GM12878 (cell line): ENCODE measurements at regions not wholly inside any gene's neighbourhood (a gene's known extent, or its start where the extent isn't known, plus 50 kb on each side); places are given as distances from the start of the nearest gene placed in this dataset.

Source experiments
- ATAC-seq: fragments of 200-7000 bp; cut with Tn5 transposase; 3 replicates; pipeline ENCODE4 v1.9.1; 2020; ENCODE audit warnings: mild to moderate bottlenecking, moderate library complexity
- BruUV-seq: library from RNA; stranded (reverse); fragments of 400-500 nt; replicated peaks from 2 replicates; lab custom pipeline; 2021; lab: Mats Ljungman, UMichigan
- CTCF ChIA-PET: fragments of 300-600 bp; sonication (Branson Sonifier 250); formaldehyde crosslinking; extraction: SDS; loops from one replicate; lab custom pipeline; 2021; ENCODE audit warnings: inconsistent platforms; lab: Yijun Ruan, JAX
- POLR2A ChIA-PET: fragments of 350-600 bp; formaldehyde crosslinking; extraction: SDS; loops from one replicate; lab custom pipeline; 2021; ENCODE audit warnings: inconsistent platforms; lab: Charles Lee
- RAD21 ChIA-PET: fragments of 300-600 bp; sonication (Branson Sonifier 250); formaldehyde crosslinking; loops from one replicate; lab custom pipeline; 2023; ENCODE audit warnings: antibody characterized with exemption; ENCODE audit not compliant: unreplicated experiment; lab: Charles Lee
- SMC1A ChIA-PET: fragments of 300-600 bp; sonication (Branson Sonifier 250); formaldehyde crosslinking; loops from one replicate; lab custom pipeline; 2023; ENCODE audit not compliant: unreplicated experiment, uncharacterized antibody; lab: Charles Lee
- DNase-seq: peaks from one replicate; pipeline ENCODE4 v3.0.0-alpha.2; 2011; ENCODE audit warnings: low read depth, low spot score
- FAIRE-seq: peaks from 3 replicates; lab custom pipeline; 2011; peaks lifted over from hg19 to GRCh38; lab: Jason Lieb, UNC
- H2AFZ ChIP-seq: 2 replicates; pipeline ENCODE4 v1.6.0; 2011; ENCODE audit warnings: low read depth, low read length, control low read depth; ENCODE audit not compliant: control insufficient read depth
- H3K27ac ChIP-seq: 2 replicates; pipeline ENCODE4 v1.5.1; 2011; ENCODE audit warnings: control low read depth; ENCODE audit not compliant: control insufficient read depth, insufficient read depth
- H3K27me3 ChIP-seq, 2 experiments: replicated peaks in 1 of 2; 2 replicates each; pipeline versions ENCODE4 v1.6.0 to v1.6.1; 2011; ENCODE audit warnings: low read length in 1 of 2; ENCODE audit not compliant: control insufficient read depth in 2 of 2, insufficient read depth in 2 of 2
- H3K36me3 ChIP-seq, 2 experiments: 2 replicates each; pipeline ENCODE4 v1.5.1; 2011; ENCODE audit warnings: low read length in 1 of 2; ENCODE audit not compliant: control insufficient read depth in 2 of 2, insufficient read depth in 2 of 2
- H3K4me1 ChIP-seq: 2 replicates; pipeline ENCODE4 v1.6.1; 2011; ENCODE audit warnings: mild to moderate bottlenecking, low read length, moderate library complexity, mixed read lengths; ENCODE audit not compliant: control insufficient read depth, insufficient read depth
- H3K4me2 ChIP-seq: 2 replicates; pipeline ENCODE4 v1.6.0; 2011; ENCODE audit warnings: control low read depth; ENCODE audit not compliant: control insufficient read depth, insufficient read depth
- H3K4me3 ChIP-seq: fragments of 200-600 bp; sonication (generic); 2 replicates; pipeline ENCODE4 v1.5.1; 2016
- H3K79me2 ChIP-seq: 2 replicates; pipeline ENCODE4 v1.6.0; 2011; ENCODE audit warnings: low read length; ENCODE audit not compliant: control insufficient read depth, insufficient read depth
- H3K9ac ChIP-seq: 2 replicates; pipeline ENCODE4 v1.8.0; 2011; ENCODE audit warnings: low read length, control low read depth, mixed read lengths; ENCODE audit not compliant: control insufficient read depth, insufficient read depth
- H3K9me3 ChIP-seq: replicated peaks from 3 replicates; pipeline ENCODE4 v1.5.1; 2011; ENCODE audit warnings: mild to moderate bottlenecking, low read length; ENCODE audit not compliant: control insufficient read depth, insufficient read depth
- H4K20me1 ChIP-seq: 2 replicates; pipeline ENCODE4 v1.6.0; 2011; ENCODE audit not compliant: control insufficient read depth, insufficient read depth
- ASH2L ChIP-seq: fragments of 300-600, 200-600 bp; sonication (generic); IDR thresholded peaks from 2 replicates; pipeline ENCODE4 v1.6.1; 2017; ENCODE audit warnings: low read depth, mild to moderate bottlenecking, borderline replicate concordance
- BCLAF1 ChIP-seq: fragments of 450-650 bp; IDR thresholded peaks from 2 replicates; pipeline ENCODE4 v1.6.1; 2017; ENCODE audit warnings: antibody characterized with exemption, mild to moderate bottlenecking, moderate library complexity
- CREM ChIP-seq: IDR thresholded peaks from 2 replicates; pipeline ENCODE4 v1.6.1; 2014; ENCODE audit warnings: antibody characterized with exemption, low read depth
- EP300 ChIP-seq, 2 experiments: fragments of 150-350 bp in 1 of 2; IDR thresholded peaks; 2 replicates each; pipeline ENCODE4 v1.6.1; 2011 to 2012; ENCODE audit warnings: low read depth in 2 of 2, low read length in 2 of 2, borderline replicate concordance in 1 of 2, improper control_type of control experiment in 1 of 2, inconsistent platforms in 1 of 2; ENCODE audit not compliant: control insufficient read depth in 1 of 2
- KAT2A ChIP-seq: conservative IDR thresholded peaks from 2 replicates; pipeline ENCODE4 v1.6.1; 2011; ENCODE audit warnings: low read depth, low read length; ENCODE audit not compliant: control insufficient read depth
- MAX ChIP-seq: IDR thresholded peaks from 2 replicates; pipeline ENCODE4 v1.6.1; 2012; ENCODE audit warnings: low read depth, low read length, improper control_type of control experiment
- MEF2B ChIP-seq: fragments of 450-650 bp; IDR thresholded peaks from 2 replicates; pipeline ENCODE4 v1.6.1; 2018; ENCODE audit warnings: mild to moderate bottlenecking, moderate library complexity; ENCODE audit not compliant: partially characterized antibody, poor library complexity, severe bottlenecking
- MTA2 ChIP-seq: fragments of 450-650 bp; IDR thresholded peaks from 2 replicates; pipeline ENCODE4 v1.6.1; 2016; ENCODE audit warnings: low read depth, mild to moderate bottlenecking, moderate library complexity
- REST ChIP-seq: IDR thresholded peaks from 2 replicates; pipeline ENCODE4 v1.6.1; 2012; ENCODE audit warnings: mild to moderate bottlenecking, low read depth, low read length
- SIX5 ChIP-seq: IDR thresholded peaks from 2 replicates; pipeline ENCODE4 v1.6.1; 2011; ENCODE audit warnings: mild to moderate bottlenecking, low read depth, low read length, moderate library complexity; ENCODE audit not compliant: severe bottlenecking
- SMAD5 ChIP-seq: IDR thresholded peaks from 2 replicates; pipeline ENCODE4 v1.6.1; 2016; ENCODE audit warnings: antibody characterized with exemption, low read depth
- ZNF24 ChIP-seq: fragments of 450-650 bp; IDR thresholded peaks from 2 replicates; pipeline ENCODE4 v1.6.1; 2017; ENCODE audit warnings: antibody characterized with exemption, mild to moderate bottlenecking
- WGBS: methylation state at CpG from one replicate; pipeline ENCODE4 v1.1.6; 2016; ENCODE audit warnings: low lambda C conversion rate; ENCODE audit not compliant: insufficient replicate concordance, insufficient coverage; ENCODE audit errors: missing lambda C conversion rate; 5-methylcytosine and 5-hydroxymethylcytosine counted together
- in situ Hi-C: fragments of 300-500 bp; cut with MboI; formaldehyde crosslinking; loops from 9 replicates; pipeline ENCODE4 v1.14.3; 2018; ENCODE audit warnings: mixed read lengths
- intact Hi-C: fragments of 100-400 bp; cut with micrococcal nuclease; formaldehyde crosslinking; loops from one replicate; pipeline ENCODE4 v1.14.2; 2022; ENCODE audit not compliant: unreplicated experiment

- TF ChIP-seq KAT2A = no peak
- no peak for TF ChIP-seq REST
- TF ChIP-seq ASH2L = no peak
- TF ChIP-seq BCLAF1 = no peak
- no peak for TF ChIP-seq EP300 (IDR thresholded peaks at IDR 0.05; ENCODE audit: borderline replicate concordance in 1 of 2, control insufficient read depth in 1 of 2, low read depth in 2 of 2, low read length in 2 of 2)
Measured at GRCh38 chr9:115980054-115980453, 173.5 kb upstream of the PAPPA start (continued).

GRCh38 chr9:115980502-115980901 lies 173.1 kb upstream of the PAPPA start:
- BruUV-seq = no TSS peak
- no peaks in the 10 kb centered on the region for H3K27me3 ChIP-seq
- H3K27ac ChIP-seq = no peak overlapping the region
- no peaks in the 10 kb centered on the region for H3K79me2 ChIP-seq
- ATAC-seq = no peak
- in situ Hi-C loops (no loop called here), intact Hi-C loops (no loop called here)
- POLR2A ChIA-PET = no interaction called here
- 86% methylated on average over 1 of the region's 1 CpG for WGBS
- H3K4me3 ChIP-seq = no peak overlapping the region
- H2AFZ ChIP-seq = no peak overlapping the region
- no peak for DNase-seq
- H3K9ac ChIP-seq = no peak overlapping the region
- no peaks in the 10 kb centered on the region for H3K4me1 ChIP-seq
- FAIRE-seq = no peak
- SMC1A ChIA-PET = no interaction called here
- no peak overlapping the region for H3K4me2 ChIP-seq
- TF ChIP-seq MTA2 (no peak), CREM (no peak), MAX (no peak), ZNF24 (no peak), SMAD5 (no peak), SIX5 (no peak), MEF2B (no peak)
- no peaks in the 10 kb centered on the region for H4K20me1 ChIP-seq
- CTCF ChIA-PET = no interaction called here
- RAD21 ChIA-PET = no interaction called here
- H3K9me3 ChIP-seq = no peaks in the 10 kb centered on the region
- no peaks in the 10 kb centered on the region for H3K36me3 ChIP-seq
